IPS-18a (cell line): ENCODE measurements at regions not wholly inside any gene's neighbourhood (a gene's known extent, or its start where the extent isn't known, plus 50 kb on each side); places are given as distances from the start of the nearest gene placed in this dataset.

Experiments
- H3K27ac ChIP-seq: one replicate; pipeline ENCODE4 v1.5.1; 2013; ENCODE audit warnings: low read length
- H3K27me3 ChIP-seq: one replicate; pipeline ENCODE4 v1.6.1; 2013; ENCODE audit warnings: mild to moderate bottlenecking, low read length; ENCODE audit not compliant: control insufficient read depth, insufficient read depth
- H3K36me3 ChIP-seq: one replicate; pipeline ENCODE4 v1.6.1; 2013; ENCODE audit warnings: low read depth, low read length; ENCODE audit not compliant: control insufficient read depth
- H3K4me1 ChIP-seq: one replicate; pipeline ENCODE4 v1.6.1; 2013; ENCODE audit warnings: low read depth, low read length; ENCODE audit not compliant: control insufficient read depth
- H3K4me3 ChIP-seq: one replicate; pipeline ENCODE4 v1.5.1; 2013; ENCODE audit warnings: low read length
- H3K9ac ChIP-seq: one replicate; pipeline ENCODE4 v1.6.1; 2013; ENCODE audit warnings: mild to moderate bottlenecking, low read length, moderate library complexity
- H3K9me3 ChIP-seq: one replicate; pipeline ENCODE4 v1.6.1; 2013; ENCODE audit warnings: low read depth, low read length; ENCODE audit not compliant: control insufficient read depth

GRCh38 chr9:78582821-78583220, 285.9 kb downstream of the PSAT1 start:
- H3K9ac ChIP-seq, result no peak overlapping the region
- H3K27me3 ChIP-seq, result no peaks in the 10 kb centered on the region
- no peak overlapping the region for H3K4me3 ChIP-seq
- no peaks in the 10 kb centered on the region for H3K4me1 ChIP-seq
- H3K9me3 ChIP-seq, result no peaks in the 10 kb centered on the region
- H3K36me3 ChIP-seq, result no peaks in the 10 kb centered on the region
- no peak overlapping the region for H3K27ac ChIP-seq

DNA sequence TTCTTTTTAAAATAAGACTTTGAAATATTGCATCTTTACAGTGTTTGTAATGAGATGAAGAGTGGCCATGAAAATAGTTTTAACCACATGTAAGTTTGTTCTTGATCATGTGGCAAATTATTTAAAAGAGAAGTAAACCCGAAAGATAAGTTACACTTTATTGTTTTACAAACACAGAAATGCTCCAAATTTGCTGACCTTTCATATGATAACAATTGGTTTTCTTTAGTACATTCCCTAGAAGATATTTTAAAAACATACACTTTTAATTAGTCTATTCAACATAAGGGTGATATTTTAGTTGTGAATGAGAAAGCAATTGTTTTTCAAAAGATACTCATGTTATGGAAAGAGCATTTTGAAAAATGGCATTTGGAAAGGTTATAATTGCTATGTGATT, 287.7 kb downstream of the PSAT1 start:
- Histone ChIP-seq H3K27ac (no peak overlapping the region), H3K4me3 (no peak overlapping the region), H3K9me3 (no peaks in the 10 kb centered on the region), H3K4me1 (no peaks in the 10 kb centered on the region), H3K27me3 (no peaks in the 10 kb centered on the region), H3K36me3 (no peaks in the 10 kb centered on the region), H3K9ac (no peak overlapping the region)

- Histone ChIP-seq H3K4me3 (no peak overlapping the region), H3K27me3 (no peaks in the 10 kb centered on the region), H3K4me1 (no peaks in the 10 kb centered on the region), H3K9ac (no peak overlapping the region), H3K36me3 (no peaks in the 10 kb centered on the region), H3K27ac (no peak overlapping the region), H3K9me3 (no peaks in the 10 kb centered on the region)
Measured at GRCh38 chr9:78585909-78586308, 289.0 kb downstream of the PSAT1 start.

- Histone ChIP-seq H3K27ac (no peak overlapping the region), H3K27me3 (no peaks in the 10 kb centered on the region), H3K9ac (no peak overlapping the region), H3K9me3 (no peaks in the 10 kb centered on the region), H3K4me3 (no peak overlapping the region), H3K4me1 (no peaks in the 10 kb centered on the region), H3K36me3 (no peaks in the 10 kb centered on the region)
Measured at GRCh38 chr9:78590068-78590467, 293.1 kb downstream of the PSAT1 start.

GRCh38 chr9:78592811-78593210, 295.9 kb downstream of the PSAT1 start:
- Histone ChIP-seq H3K27ac (no peak overlapping the region), H3K36me3 (no peaks in the 10 kb centered on the region), H3K27me3 (no peaks in the 10 kb centered on the region), H3K4me1 (peaks cover under 1% of the 10 kb centered on the region), H3K4me3 (no peak overlapping the region), H3K9ac (no peak overlapping the region), H3K9me3 (no peaks in the 10 kb centered on the region)

- H3K9ac ChIP-seq, result no peak overlapping the region
- H3K4me1 ChIP-seq, result peaks cover 5% of the 10 kb centered on the region
- H3K27ac ChIP-seq, result no peak overlapping the region
- H3K4me3 ChIP-seq, result no peak overlapping the region
- no peaks in the 10 kb centered on the region for H3K27me3 ChIP-seq
- H3K36me3 ChIP-seq, result no peaks in the 10 kb centered on the region
- H3K9me3 ChIP-seq, result no peaks in the 10 kb centered on the region
Measured at GRCh38 chr9:78595200-78595945, 298.4 kb downstream of the PSAT1 start.

DNA sequence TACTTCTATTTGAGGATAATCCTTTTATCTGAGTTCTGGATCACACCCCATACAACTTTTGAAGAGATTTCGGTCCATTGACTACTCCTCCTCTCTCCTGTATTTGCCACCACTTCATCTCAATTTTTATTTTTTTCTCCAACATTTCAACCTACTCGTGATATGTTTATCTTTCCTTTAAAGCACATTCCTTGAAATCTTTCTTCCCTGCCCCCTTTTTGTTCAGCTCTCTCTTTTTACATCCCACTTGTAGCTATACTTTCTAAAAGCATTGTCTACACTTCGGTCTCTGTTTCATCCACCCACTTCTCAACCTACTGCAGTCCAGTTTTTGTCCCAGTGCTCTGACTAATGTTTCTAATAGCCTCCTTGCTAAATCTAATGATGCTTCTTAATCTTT, 299.4 kb downstream of the PSAT1 start:
- no peak overlapping the region for H3K9ac ChIP-seq
- H3K27ac ChIP-seq, result no peak overlapping the region
- no peaks in the 10 kb centered on the region for H3K27me3 ChIP-seq
- no peak overlapping the region for H3K4me3 ChIP-seq
- H3K36me3 ChIP-seq, result no peaks in the 10 kb centered on the region
- H3K9me3 ChIP-seq, result no peaks in the 10 kb centered on the region
- peaks cover 5% of the 10 kb centered on the region for H3K4me1 ChIP-seq

DNA sequence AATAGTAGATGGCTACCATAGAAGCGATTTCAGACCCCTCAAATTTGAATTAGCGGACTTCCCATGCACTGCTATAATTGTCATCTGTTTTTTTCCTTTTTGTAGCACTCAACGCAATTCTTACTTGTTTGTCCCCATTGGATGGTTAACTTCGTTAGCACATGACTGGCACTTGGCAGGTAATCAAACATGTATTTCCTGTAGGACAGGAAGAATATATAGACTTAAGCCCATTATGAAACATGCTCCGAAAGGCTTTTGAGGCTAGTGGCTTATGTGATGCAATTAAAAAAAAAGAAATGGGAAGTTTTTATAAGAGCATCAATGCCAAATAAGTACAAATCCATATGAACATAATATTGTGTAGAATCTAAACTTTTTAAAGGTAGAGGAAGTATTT, 301.2 kb downstream of the PSAT1 start:
- Histone ChIP-seq H3K36me3 (no peaks in the 10 kb centered on the region), H3K27me3 (no peaks in the 10 kb centered on the region), H3K9ac (no peak overlapping the region), H3K4me1 (peaks cover 5% of the 10 kb centered on the region), H3K27ac (no peak overlapping the region), H3K9me3 (no peaks in the 10 kb centered on the region), H3K4me3 (no peak overlapping the region)

DNA sequence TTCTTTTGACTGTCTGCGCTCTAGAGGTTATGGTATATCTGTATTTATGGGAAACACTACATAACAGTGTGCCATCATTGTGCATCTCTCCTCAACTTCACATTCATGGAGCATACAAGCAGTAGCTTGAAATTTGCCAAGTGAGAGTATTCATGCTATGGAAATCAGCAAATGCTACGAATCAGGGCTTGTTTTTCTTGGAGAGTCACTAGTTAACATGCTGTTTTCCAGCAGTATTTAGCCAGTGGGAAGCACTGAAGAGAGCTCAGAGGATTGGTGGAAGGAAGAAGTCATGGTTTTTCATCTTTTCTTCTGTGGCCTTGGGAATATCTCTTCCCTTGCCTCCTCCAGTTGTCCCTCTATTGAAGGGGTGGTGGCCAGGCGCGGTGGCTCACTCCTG, 303.0 kb downstream of the PSAT1 start:
- H3K27me3 ChIP-seq, result no peaks in the 10 kb centered on the region
- H3K9ac ChIP-seq, result no peak overlapping the region
- H3K9me3 ChIP-seq, result no peaks in the 10 kb centered on the region
- H3K4me1 ChIP-seq, result peaks cover 5% of the 10 kb centered on the region
- no peaks in the 10 kb centered on the region for H3K36me3 ChIP-seq
- H3K4me3 ChIP-seq, result no peak overlapping the region
- no peak overlapping the region for H3K27ac ChIP-seq

GRCh38 chr9:78601957-78602565, 305.1 kb downstream of the PSAT1 start:
- Histone ChIP-seq H3K27me3 (no peaks in the 10 kb centered on the region), H3K9me3 (no peaks in the 10 kb centered on the region), H3K9ac (no peak overlapping the region), H3K27ac (no peak overlapping the region), H3K36me3 (no peaks in the 10 kb centered on the region), H3K4me3 (no peak overlapping the region), H3K4me1 (peaks cover 14% of the 10 kb centered on the region)

GRCh38 chr9:78605041-78606000, 308.4 kb downstream of the PSAT1 start:
- Histone ChIP-seq H3K36me3 (no peaks in the 10 kb centered on the region), H3K4me3 (no peak overlapping the region), H3K9me3 (no peaks in the 10 kb centered on the region), H3K9ac (no peak overlapping the region), H3K27me3 (no peaks in the 10 kb centered on the region), H3K4me1 (peaks cover 10% of the 10 kb centered on the region), H3K27ac (no peak overlapping the region)
